Transverse colon (tissue), 4 donors: ENCODE measurements at regions not wholly inside any gene's neighbourhood (a gene's known extent, or its start where the extent isn't known, plus 50 kb on each side); places are given as distances from the start of the nearest gene placed in this dataset.

Experiments
- DNase-seq: peaks from one replicate; pipeline ENCODE4 v3.0.0-alpha.2; 2019
- H3K27ac ChIP-seq, 4 donors: fragments of 200-600 bp; sonication (generic); 2 replicates each; pipeline ENCODE4 v1.5.1; 2016 to 2018; ENCODE audit warnings: inconsistent platforms in 4 of 4
- H3K27me3 ChIP-seq: fragments of 200-600 bp; sonication (generic); 2 replicates; pipeline ENCODE4 v1.5.1; 2017; ENCODE audit warnings: inconsistent platforms
- H3K36me3 ChIP-seq, 4 donors: fragments of 200-600 bp; sonication (generic); 2 replicates each; pipeline ENCODE4 v1.5.1; 2017 to 2019; ENCODE audit warnings: inconsistent platforms in 4 of 4
- H3K4me1 ChIP-seq, 4 donors: fragments of 200-600 bp; sonication (generic); 2 replicates each; pipeline ENCODE4 v1.5.1; 2017 to 2020; ENCODE audit warnings: inconsistent platforms in 4 of 4
- H3K4me3 ChIP-seq, 4 donors: fragments of 200-600 bp; sonication (generic); 1 replicate in 1 of 4; 2 replicates in 3 of 4; pipeline versions ENCODE4 v1.5.1 to v1.6.1; 2017 to 2019; ENCODE audit warnings: inconsistent platforms in 4 of 4
- H3K9me3 ChIP-seq, 2 donors: fragments of 200-600 bp; sonication (generic); 2 replicates each; pipeline ENCODE4 v1.5.1; 2017 to 2019; ENCODE audit warnings: inconsistent platforms in 2 of 2
- EP300 ChIP-seq: sonication (generic); formaldehyde crosslinking; IDR thresholded peaks from one replicate; pipeline ENCODE4 v1.6.1; 2017; ENCODE audit warnings: antibody characterized with exemption, low read depth
- POLR2A ChIP-seq: fragments of 450-650 bp; IDR thresholded peaks from one replicate; pipeline ENCODE4 v1.6.1; 2016; ENCODE audit warnings: antibody characterized with exemption, mild to moderate bottlenecking, moderate library complexity
- POLR2AphosphoS5 ChIP-seq, 3 donors: sonication (generic); formaldehyde crosslinking; IDR thresholded peaks; one replicate each; pipeline ENCODE4 v1.6.1; 2016; ENCODE audit warnings: antibody characterized with exemption in 3 of 3
- WGBS, 2 donors: methylation state at CpG; one replicate each; pipeline ENCODE4 v1.1.5; 2018; ENCODE audit warnings: low coverage in 1 of 2; 5-methylcytosine and 5-hydroxymethylcytosine counted together
- in situ Hi-C, 4 donors: fragments of 200-750 bp; cut with MboI; loops; one replicate each; pipeline versions ENCODE4 v1.15.0 to v1.15.1; 2017; ENCODE audit warnings: low sequenced_read_pairs in 3 of 4, low pct_ligation_motif_present in 1 of 4, low pct_unique_long_range_greater_than_20kb in 1 of 4
- intact Hi-C: fragments of 100-400 bp; cut with DNase I; formaldehyde crosslinking; loops from one replicate; pipeline ENCODE4 v1.15.1; 2023; ENCODE audit warnings: low total_unique reads
- TF ChIP-seq, protein P1 (sequence below), 5 experiments: fragments of 200-600 bp in 3 of 5; fragments of 450-650 bp in 2 of 5; sonication (generic) in 3 of 5; IDR thresholded peaks; 1 replicate in 2 of 5; 2 replicates in 3 of 5; pipeline ENCODE4 v1.5.1; 2016 to 2017; ENCODE audit warnings: antibody characterized with exemption in 5 of 5, inconsistent platforms in 3 of 5, mild to moderate bottlenecking in 2 of 5, moderate library complexity in 1 of 5

DNA sequence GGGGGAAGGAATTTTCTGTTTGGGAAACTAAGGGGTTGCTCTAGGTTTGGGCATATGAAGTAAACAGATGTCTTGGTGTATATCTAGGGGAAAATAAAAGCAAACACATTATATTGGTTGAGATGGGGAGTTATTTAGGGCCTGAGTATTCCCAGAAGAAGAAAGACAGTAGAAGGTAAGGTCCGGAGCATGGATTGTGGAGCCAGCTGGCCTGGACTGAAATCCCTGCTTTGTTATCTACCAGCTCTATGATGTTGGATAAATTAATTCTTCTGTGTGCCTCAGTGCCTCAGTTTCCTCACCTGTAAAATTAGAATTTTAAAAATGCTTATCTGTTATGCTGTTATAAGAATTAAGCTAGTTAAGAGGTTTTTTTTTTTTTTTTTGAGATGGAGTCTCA, 272.3 kb upstream of the RPS6KA3 start:
- in situ Hi-C loops (loop anchor here in 3 of 4 donors (25.0 kb wide), 2 partner anchors 948 to 1198 kb away; no protein-coding TSS in a partner anchor), intact Hi-C loops (no loop called here)
- no peak overlapping the region for H3K27ac ChIP-seq
- H3K36me3 ChIP-seq: no peaks in the 10 kb centered on the region
- no peak for TF ChIP-seq EP300
- TF ChIP-seq POLR2AphosphoS5 (IDR thresholded peaks at IDR 0.05): no peak
- TF ChIP-seq POLR2A: no peak
- TF ChIP-seq, protein P1, sequence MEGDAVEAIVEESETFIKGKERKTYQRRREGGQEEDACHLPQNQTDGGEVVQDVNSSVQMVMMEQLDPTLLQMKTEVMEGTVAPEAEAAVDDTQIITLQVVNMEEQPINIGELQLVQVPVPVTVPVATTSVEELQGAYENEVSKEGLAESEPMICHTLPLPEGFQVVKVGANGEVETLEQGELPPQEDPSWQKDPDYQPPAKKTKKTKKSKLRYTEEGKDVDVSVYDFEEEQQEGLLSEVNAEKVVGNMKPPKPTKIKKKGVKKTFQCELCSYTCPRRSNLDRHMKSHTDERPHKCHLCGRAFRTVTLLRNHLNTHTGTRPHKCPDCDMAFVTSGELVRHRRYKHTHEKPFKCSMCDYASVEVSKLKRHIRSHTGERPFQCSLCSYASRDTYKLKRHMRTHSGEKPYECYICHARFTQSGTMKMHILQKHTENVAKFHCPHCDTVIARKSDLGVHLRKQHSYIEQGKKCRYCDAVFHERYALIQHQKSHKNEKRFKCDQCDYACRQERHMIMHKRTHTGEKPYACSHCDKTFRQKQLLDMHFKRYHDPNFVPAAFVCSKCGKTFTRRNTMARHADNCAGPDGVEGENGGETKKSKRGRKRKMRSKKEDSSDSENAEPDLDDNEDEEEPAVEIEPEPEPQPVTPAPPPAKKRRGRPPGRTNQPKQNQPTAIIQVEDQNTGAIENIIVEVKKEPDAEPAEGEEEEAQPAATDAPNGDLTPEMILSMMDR (IDR thresholded peaks at IDR 0.05): no peak
- H3K9me3 ChIP-seq: no peaks in the 10 kb centered on the region
- WGBS, 2 donors: 92 to 100% methylated on average over 1 of the region's 1 CpG
- H3K4me1 ChIP-seq: no peaks in the 10 kb centered on the region
- no peak overlapping the region for H3K4me3 ChIP-seq
- no peaks in the 10 kb centered on the region for H3K27me3 ChIP-seq
- DNase-seq: no peak

DNA sequence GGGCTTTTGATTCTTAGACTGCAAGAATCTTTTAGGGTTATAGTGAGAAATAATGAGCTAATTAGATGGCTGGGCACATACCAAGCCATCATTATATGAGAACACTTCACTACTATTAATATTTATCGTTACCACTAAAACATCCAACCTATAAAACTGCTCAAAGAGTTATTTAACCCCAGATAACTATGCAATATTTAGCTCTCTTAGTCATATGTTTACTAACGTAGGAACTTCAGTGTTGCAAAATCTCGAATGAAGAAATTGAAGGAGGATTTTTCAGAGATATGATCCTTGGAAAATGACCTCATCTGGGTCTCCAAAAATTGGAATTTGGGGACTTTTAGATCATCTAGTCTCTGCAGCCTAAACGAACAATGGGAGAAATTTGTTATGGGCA, 265.0 kb upstream of the RPS6KA3 start:
- intact Hi-C loops (no loop called here), in situ Hi-C loops (loop anchor here in 3 of 4 donors (25.0 kb wide), 2 partner anchors 956 to 1206 kb away; no protein-coding TSS in a partner anchor)
- no peaks in the 10 kb centered on the region for H3K36me3 ChIP-seq
- WGBS, 2 donors: 41% methylated on average over 4 of the region's 4 CpGs; no CpG with 5 or more reads in 1 of the 2 donors
- TF ChIP-seq POLR2A (no peak), POLR2AphosphoS5 (IDR thresholded peaks at IDR 0.05) (no peak), EP300 (no peak)
- TF ChIP-seq, protein P1 (IDR thresholded peaks at IDR 0.05): no peak
- peaks cover 0 to 3% (median 0%) of the 10 kb centered on the region in 4 donors for H3K4me1 ChIP-seq
- H3K4me3 ChIP-seq: no peak overlapping the region
- H3K27ac ChIP-seq: no peak overlapping the region
- no peaks in the 10 kb centered on the region for H3K27me3 ChIP-seq
- H3K9me3 ChIP-seq: no peaks in the 10 kb centered on the region
- no peak for DNase-seq

DNA sequence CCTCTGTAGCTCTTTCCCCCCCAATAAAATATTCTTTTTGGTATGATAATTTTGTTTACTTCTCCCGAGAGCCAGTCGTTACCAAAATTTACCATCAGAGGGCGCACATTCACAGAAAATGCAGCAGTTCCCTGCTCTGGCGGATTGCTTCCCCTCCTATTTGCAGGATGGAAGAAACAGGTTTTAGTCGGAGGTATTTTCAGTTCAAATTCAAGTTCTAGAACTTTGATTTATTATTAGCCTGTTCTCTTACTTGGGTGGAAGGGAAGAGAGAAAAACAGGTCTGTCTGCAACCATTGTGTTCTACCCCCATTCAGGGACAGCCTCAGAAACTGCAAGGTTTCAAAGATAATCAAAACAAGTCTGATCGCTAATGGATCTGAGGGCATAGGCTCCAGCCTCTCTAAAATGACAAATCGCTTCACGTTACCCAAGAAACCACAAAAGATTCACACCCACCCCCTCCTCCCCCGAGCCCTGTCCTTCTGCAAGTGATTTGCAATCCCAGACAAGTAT, 263.8 kb upstream of the RPS6KA3 start:
- H3K4me3 ChIP-seq: no peak overlapping the region
- H3K9me3 ChIP-seq: no peaks in the 10 kb centered on the region
- no peaks in the 10 kb centered on the region for H3K36me3 ChIP-seq
- in situ Hi-C loops: loop anchor here in 3 of 4 donors (25.0 kb wide), 2 partner anchors 957 to 1207 kb away; no protein-coding TSS in a partner anchor
- H3K4me1 ChIP-seq: peaks cover 0 to 3% (median 0%) of the 10 kb centered on the region in 4 donors
- H3K27me3 ChIP-seq: no peaks in the 10 kb centered on the region
- 0 to 12% methylated on average over 4 to 9 of the region's 9 CpGs for WGBS, 2 donors
- intact Hi-C loops: no loop called here
- no peak overlapping the region for H3K27ac ChIP-seq
- TF ChIP-seq, protein P1 (IDR thresholded peaks at IDR 0.05): peak; percentile 58 to 72 (median 59)
- no peak for TF ChIP-seq POLR2A
- TF ChIP-seq EP300: no peak
- DNase-seq: peak; percentile 57

DNA sequence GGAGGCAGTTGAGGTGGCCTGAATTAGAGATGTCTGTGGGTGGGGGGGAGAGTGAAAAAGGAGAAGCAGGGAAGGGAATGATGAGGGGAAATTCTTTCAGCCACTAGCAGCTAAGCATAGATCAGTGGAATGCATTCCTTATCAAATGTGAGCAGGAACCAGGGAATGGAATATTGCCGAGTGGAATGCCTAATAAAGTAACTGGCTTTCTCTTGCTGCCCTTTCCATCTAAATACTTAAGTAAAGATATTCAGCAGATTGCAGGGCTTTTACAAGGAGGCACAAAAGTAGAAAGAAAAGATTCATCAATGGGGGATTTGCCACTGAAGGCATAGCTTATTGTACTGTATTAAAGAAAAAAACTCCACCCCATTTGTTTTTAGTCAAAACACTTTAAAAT, 263.0 kb upstream of the RPS6KA3 start:
- Histone ChIP-seq H3K4me3 (no peak overlapping the region), H3K36me3 (no peaks in the 10 kb centered on the region), H3K27ac (no peak overlapping the region), H3K9me3 (no peaks in the 10 kb centered on the region), H3K27me3 (no peaks in the 10 kb centered on the region), H3K4me1 (peaks cover 0 to 3% (median 0%) of the 10 kb centered on the region in 4 donors)
- DNase-seq: no peak
- WGBS, 2 donors: 50% methylated on average over 1 of the region's 1 CpG; no CpG with 5 or more reads in 1 of the 2 donors
- TF ChIP-seq POLR2AphosphoS5 (IDR thresholded peaks at IDR 0.05) (no peak), POLR2A (no peak), EP300 (no peak)
- TF ChIP-seq, protein P1 (IDR thresholded peaks at IDR 0.05): no peak
- in situ Hi-C loops: loop anchor here (10.0 to 25.0 kb wide), 3 partner anchors 958 to 1215 kb away; no protein-coding TSS in a partner anchor
- intact Hi-C loops: no loop called here
